GM19035 (cell line): ENCODE measurements at regions not wholly inside any gene's neighbourhood (a gene's known extent, or its start where the extent isn't known, plus 50 kb on each side); places are given as distances from the start of the nearest gene placed in this dataset.

Experiments
- ATAC-seq: cut with Tn5 transposase; IDR thresholded peaks from one replicate; pipeline ENCODE4 v1.9.1; 2021; ENCODE audit not compliant: unreplicated experiment

- no peak for ATAC-seq
Measured at GRCh38 chr1:5254131-5254725, 599.8 kb downstream of the AJAP1 start.

GRCh38 chr1:5253036-5253435, 598.6 kb downstream of the AJAP1 start:
- no peak for ATAC-seq

DNA sequence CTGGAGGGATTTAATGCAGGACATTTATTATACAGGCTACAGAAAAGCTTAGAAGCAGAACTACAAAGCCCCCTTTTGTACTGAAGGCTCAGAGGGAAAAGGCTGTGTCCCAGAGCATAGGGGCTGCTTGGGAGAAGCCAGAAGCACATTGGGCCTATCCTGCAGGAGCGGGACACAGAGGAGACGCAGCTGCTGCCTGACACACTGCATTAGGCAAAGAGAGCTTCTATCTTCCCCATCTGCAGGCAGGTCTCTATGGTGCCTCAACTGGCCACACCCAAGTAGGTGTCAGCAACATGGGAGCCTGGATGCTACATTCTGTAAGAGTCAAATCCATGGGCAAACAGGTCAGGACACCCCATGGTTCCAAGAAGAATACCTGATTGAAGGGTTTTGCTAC, 595.9 kb downstream of the AJAP1 start:
- no peak for ATAC-seq

- no peak for ATAC-seq
Measured at GRCh38 chr1:5245348-5245747, 590.9 kb downstream of the AJAP1 start.

- no peak for ATAC-seq
Measured at GRCh38 chr1:5244631-5245285, 590.3 kb downstream of the AJAP1 start.

GRCh38 chr1:5242850-5243249, 588.4 kb downstream of the AJAP1 start:
- ATAC-seq = no peak

DNA sequence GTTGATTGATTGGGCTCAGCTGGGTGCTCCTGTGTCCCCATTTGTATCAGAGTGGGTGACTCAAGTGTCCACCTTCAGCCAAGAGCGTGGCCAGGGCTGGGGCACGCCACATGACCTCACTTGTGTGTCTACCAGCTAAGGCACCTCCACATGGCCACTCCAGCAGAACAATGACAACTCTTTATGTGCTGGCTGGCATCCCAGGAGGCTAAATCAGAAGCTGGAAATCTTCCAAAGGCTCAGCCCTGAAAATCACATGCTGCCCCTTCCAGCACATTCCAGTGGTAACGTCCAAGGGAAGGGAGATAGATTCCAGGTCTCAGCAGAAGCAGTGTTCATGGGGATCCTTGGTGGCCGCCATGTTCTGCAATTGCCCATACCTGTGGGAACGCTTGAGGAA, 585.5 kb downstream of the AJAP1 start:
- ATAC-seq = no peak

DNA sequence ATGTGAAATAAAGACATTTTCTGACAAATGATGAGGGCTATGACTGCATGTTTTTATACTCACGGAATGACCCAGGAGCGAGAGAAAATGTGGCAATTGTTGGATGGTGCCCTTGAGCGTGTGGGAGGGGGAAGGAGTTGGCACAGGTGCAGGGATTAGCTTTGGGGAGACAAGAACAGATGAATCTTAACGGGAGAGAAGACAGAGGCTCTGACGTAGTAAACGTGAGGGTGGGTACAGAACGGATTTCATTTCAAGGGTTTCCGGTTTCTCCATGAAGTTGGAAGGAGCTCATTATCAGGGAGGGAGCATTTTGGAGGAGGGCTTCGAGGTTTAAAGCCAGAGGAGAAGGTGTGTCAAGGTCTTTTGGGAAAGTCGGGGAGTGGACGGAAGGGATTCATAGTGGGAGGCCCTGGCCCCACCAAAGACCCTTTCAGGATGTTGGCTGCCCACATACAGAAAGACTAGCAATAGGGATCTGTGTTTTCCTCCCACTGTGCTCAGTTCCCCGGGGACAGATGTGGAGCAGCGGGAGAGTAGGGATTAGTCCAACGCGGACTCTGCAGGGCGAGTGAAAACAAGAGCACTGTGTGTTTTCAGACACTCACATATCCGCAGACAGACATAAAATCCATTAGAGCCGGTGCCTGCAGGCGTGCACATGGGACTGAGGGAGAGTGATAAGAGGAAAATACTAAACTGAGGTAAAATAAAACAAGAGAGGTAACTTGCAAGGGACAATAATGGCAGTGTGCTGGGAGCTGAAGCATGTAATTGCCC, 584.1 kb downstream of the AJAP1 start:
- no peak for ATAC-seq

DNA sequence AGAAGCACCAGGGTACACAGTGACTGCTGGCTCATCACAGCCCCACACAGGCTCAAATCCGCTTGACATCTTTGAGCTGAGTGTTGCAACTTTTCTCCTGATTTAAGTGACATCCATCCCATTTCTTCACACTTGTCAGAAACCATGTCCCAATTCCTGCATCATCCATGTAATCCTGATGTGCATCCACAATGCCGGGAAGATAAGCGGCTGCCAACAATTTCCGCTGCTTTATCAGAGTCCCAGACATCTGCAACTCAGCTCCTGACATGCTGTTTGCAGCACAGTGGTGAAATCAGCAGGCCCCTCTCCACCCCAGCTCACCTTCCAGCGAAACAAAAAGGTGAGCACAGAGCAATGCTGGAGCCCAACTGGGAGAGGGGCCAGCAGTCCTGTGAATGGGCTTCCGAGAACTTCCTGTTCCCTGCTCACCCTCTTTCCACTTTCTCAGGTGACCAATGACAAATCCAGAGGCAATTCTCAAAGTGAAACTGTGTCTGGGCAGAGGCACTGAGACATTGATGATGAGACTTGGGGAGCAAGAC, 581.0 kb downstream of the AJAP1 start:
- ATAC-seq = no peak

DNA sequence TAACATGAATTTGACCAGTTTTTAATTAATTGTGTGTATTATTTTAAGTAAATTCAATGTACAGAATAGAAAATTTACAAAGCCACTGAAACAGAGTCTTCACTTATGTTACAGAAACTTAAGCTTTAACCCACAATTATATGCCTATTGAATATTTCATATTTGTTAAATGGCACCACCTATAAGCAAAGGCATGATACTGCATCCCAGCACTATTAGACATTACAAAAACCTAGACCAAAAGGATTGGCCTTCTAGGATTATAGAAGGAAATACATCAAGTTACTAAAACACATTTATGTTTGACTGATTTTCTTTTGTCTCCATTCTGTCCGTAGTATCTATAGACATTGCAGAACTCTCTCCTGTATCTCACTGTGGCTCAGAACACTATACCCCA, 578.1 kb downstream of the AJAP1 start:
- ATAC-seq = no peak

GRCh38 chr1:5231541-5232315, 577.3 kb downstream of the AJAP1 start:
- no peak for ATAC-seq

DNA sequence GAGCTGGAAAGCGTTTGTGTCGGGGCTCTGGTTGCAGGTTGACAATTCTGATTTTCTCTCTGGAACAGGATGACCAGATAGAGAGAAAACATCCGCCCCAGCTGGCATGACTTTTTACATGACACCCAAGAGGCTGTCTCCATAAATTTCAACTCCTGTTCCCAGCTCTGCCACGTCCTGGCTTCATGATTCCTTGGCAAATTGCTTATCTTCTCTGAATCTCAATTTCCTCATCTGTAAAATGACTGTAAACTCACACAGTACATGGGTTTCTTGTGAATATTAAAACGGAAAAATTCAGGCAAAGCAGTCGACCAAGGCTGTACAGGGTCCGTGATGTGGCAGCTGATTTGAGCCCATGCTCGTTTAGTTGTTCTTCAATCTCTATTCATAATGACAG, 572.7 kb downstream of the AJAP1 start:
- ATAC-seq = no peak

- no peak for ATAC-seq
Measured at GRCh38 chr1:5225707-5226704, 571.6 kb downstream of the AJAP1 start.

DNA sequence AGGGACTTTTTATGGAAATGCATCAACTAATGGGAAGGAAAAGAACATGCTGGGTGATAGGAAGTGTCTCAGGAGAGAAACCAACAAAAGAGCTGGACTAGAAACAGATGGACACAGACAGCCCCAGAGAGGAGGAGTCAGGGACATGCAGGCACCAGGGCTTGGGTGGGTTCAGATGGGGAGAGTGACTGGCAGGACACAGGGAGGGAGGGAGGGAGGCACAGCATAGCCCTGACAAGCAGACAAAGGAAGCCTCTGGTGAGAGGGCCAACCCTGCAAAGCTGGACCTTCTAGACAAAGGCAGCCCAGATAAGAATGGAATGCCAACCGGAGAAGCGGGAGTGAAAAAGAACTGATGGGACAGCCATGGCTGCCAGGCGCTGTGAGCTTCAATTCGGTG, 568.8 kb downstream of the AJAP1 start:
- ATAC-seq = no peak

DNA sequence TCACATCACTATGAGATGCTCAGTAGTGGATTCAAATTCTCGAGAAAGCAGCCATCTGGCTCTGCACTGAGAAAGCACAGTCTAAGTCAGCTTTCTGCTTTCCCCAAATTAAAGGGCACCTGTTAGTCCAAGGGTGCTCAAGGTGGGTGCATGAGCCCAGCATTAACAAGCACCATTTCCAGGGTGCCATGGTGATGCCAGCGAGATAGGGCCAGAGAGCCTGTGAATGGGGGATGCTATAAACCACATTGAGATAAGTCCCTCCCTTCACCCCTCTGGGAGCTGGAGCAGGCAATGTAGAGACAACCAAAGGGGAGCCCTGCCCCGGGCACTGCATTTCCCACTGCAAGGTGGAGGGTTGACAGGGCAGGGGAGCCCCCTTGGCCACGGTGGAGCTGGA, 568.2 kb downstream of the AJAP1 start:
- ATAC-seq = no peak

- no peak for ATAC-seq
Measured at GRCh38 chr1:5221451-5221850, 567.0 kb downstream of the AJAP1 start.

- ATAC-seq = no peak
Measured at GRCh38 chr1:5220821-5221220, 566.4 kb downstream of the AJAP1 start.

DNA sequence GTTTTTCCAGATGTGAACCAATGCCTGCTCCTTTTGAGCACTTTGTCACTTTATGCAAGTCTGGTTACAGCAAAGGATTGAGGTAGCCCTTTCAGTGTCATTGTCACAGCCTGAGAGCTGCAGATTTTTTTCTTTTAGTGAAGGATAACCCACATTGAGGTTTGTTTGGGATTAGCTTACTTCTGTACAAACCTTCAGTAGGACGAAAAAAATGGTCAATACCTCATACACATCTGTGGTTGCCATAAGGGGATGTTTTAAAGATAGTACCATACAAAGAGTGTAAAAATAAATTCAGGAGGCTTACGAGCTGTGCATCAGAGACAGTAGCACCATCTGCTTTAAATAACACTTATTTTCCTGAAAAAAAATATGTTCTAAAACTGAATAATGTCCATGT, 566.0 kb downstream of the AJAP1 start:
- ATAC-seq = no peak

GRCh38 chr1:5200006-5200405, 545.6 kb downstream of the AJAP1 start:
- ATAC-seq = no peak

- no peak for ATAC-seq
Measured at GRCh38 chr1:5198328-5198727, 543.9 kb downstream of the AJAP1 start.
